ENCODE measurements at regions not wholly inside any gene's neighbourhood (a gene's known extent, or its start where the extent isn't known, plus 50 kb on each side); places are given as distances from the start of the nearest gene placed in this dataset.

DNA sequence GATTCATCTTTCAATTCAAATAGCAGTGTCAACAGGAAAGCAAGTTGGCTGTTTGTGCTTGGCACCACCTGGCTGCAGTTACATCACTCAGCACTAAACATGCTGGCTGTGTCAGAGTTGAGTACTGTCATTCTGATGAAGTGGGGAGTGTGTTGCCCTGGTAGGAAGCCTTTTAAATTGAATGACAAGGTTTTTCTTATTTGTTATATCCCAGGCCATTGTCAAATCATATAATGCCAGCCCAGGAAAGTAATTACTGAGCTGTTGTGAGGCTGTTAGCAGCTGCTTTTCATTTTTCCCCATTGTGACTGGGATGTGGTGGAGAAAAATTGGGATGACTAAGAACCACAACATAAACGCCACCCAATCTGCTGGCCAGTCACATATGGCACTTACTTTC lies 106.5 kb upstream of the PRKD1 start:
- Histone ChIP-seq H3K9me3 (peaks cover 0 to 17% (median 3%) of the 10 kb centered on the region in 4 donors), H3K4me1 (no peaks in the 10 kb centered on the region), H3K27ac (replicated peaks in 1 of 4) (no peak overlapping the region), H3K36me3 (no peaks in the 10 kb centered on the region), H3K4me3 (no peak overlapping the region), H3K27me3 (no peaks in the 10 kb centered on the region)
- intact Hi-C loops (cut with DNase I), result no loop called here
- no peak for DNase-seq (ENCODE audit: extremely low spot score)
- WGBS, result 68% methylated on average over 1 of the region's 1 CpG
- TF ChIP-seq, protein P1, sequence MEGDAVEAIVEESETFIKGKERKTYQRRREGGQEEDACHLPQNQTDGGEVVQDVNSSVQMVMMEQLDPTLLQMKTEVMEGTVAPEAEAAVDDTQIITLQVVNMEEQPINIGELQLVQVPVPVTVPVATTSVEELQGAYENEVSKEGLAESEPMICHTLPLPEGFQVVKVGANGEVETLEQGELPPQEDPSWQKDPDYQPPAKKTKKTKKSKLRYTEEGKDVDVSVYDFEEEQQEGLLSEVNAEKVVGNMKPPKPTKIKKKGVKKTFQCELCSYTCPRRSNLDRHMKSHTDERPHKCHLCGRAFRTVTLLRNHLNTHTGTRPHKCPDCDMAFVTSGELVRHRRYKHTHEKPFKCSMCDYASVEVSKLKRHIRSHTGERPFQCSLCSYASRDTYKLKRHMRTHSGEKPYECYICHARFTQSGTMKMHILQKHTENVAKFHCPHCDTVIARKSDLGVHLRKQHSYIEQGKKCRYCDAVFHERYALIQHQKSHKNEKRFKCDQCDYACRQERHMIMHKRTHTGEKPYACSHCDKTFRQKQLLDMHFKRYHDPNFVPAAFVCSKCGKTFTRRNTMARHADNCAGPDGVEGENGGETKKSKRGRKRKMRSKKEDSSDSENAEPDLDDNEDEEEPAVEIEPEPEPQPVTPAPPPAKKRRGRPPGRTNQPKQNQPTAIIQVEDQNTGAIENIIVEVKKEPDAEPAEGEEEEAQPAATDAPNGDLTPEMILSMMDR (IDR thresholded peaks at IDR 0.05), result no peak
- TF ChIP-seq EP300 (IDR thresholded peaks at IDR 0.05) (no peak), POLR2A (IDR thresholded peaks at IDR 0.05; ENCODE audit: low read depth) (no peak), POLR2AphosphoS5 (IDR thresholded peaks at IDR 0.05) (no peak)

DNA sequence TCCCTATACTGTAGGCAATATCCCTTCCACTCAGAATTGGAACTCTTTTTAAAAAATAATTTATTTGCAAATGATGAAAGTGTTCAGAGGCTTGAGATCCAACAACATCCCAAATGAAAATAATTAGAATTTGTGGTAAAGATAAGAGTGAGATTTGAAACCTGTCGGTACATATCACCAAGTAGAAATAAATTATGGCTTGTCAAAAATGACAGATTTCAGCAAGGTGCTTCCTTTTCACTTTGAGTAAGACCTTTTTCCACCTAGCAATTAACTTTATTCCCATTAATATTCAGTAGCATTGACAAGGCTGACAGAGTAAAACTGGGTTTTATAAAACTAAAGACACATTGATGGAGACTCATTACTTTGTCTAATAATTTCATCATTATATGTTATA lies 107.7 kb upstream of the PRKD1 start:
- Histone ChIP-seq H3K4me1 (no peaks in the 10 kb centered on the region), H3K9me3 (peaks cover 0 to 10% (median 3%) of the 10 kb centered on the region in 4 donors), H3K27ac (replicated peaks in 1 of 4) (no peak overlapping the region), H3K27me3 (no peaks in the 10 kb centered on the region), H3K4me3 (no peak overlapping the region), H3K36me3 (no peaks in the 10 kb centered on the region)
- intact Hi-C loops (cut with DNase I), result no loop called here
- DNase-seq (ENCODE audit: extremely low spot score), result no peak
- TF ChIP-seq POLR2A (IDR thresholded peaks at IDR 0.05; ENCODE audit: low read depth), result no peak
- TF ChIP-seq POLR2AphosphoS5 (IDR thresholded peaks at IDR 0.05), result no peak
- TF ChIP-seq, protein P1 (IDR thresholded peaks at IDR 0.05), result no peak
- TF ChIP-seq EP300 (IDR thresholded peaks at IDR 0.05), result no peak
- 81% methylated on average over 1 of the region's 1 CpG for WGBS

DNA sequence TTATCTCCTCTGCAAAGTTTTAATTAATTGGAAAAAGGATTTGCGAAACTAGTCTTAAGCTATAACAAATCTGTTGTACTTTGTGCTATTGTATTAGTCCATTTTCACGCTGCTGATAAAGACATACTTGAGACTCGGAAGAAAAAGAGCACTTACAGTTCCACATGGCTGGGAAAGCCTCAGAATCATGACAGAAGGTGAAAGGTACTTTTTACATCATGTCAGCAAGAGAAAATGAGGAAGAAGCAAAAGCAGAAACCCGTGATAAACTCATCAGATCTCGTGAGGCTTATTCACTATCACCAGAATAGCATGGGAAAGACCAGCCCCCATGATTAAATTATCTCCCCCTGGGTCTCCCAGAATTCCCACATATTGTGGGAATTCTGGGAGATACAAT lies 118.1 kb upstream of the PRKD1 start:
- H3K9me3 ChIP-seq, result no peaks in the 10 kb centered on the region
- intact Hi-C loops (cut with DNase I), result no loop called here
- no peak overlapping the region for H3K4me3 ChIP-seq
- 85% methylated on average over 5 of the region's 5 CpGs for WGBS
- DNase-seq (ENCODE audit: extremely low spot score), result no peak
- TF ChIP-seq POLR2AphosphoS5 (IDR thresholded peaks at IDR 0.05), result no peak
- TF ChIP-seq POLR2A (IDR thresholded peaks at IDR 0.05; ENCODE audit: low read depth), result no peak
- TF ChIP-seq, protein P1 (IDR thresholded peaks at IDR 0.05), result no peak
- no peak for TF ChIP-seq EP300 (IDR thresholded peaks at IDR 0.05)
- no peaks in the 10 kb centered on the region for H3K4me1 ChIP-seq
- no peaks in the 10 kb centered on the region for H3K36me3 ChIP-seq
- no peaks in the 10 kb centered on the region for H3K27me3 ChIP-seq
- no peak overlapping the region for H3K27ac ChIP-seq (replicated peaks in 1 of 4)

DNA sequence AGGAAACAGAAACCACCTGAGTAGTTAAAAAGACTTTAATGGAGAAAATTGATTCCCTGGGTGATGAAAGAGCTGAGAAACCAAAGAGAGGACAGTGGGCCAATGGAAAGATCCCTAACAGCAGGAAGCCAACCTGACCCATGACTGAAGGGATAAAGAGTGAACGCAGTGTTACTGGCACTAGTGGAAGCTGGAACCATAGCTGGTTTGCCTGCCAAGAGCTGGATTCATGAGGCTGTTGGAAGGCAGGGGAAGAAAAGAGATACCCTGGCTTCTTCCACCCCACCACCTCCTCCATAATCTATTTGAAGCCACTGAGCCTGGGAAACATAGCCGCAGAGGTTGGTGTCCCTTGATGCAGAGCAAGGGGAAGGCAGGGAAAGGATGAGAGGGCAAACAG lies 125.5 kb upstream of the PRKD1 start:
- WGBS, result 80% methylated on average over 2 of the region's 2 CpGs
- Histone ChIP-seq H3K27ac (replicated peaks in 1 of 4) (no peak overlapping the region), H3K27me3 (no peaks in the 10 kb centered on the region), H3K4me1 (peaks cover 0 to 6% (median 5%) of the 10 kb centered on the region in 4 donors), H3K9me3 (no peaks in the 10 kb centered on the region), H3K4me3 (no peak overlapping the region), H3K36me3 (no peaks in the 10 kb centered on the region)
- no peak for DNase-seq (ENCODE audit: extremely low spot score)
- intact Hi-C loops (cut with DNase I), result no loop called here
- TF ChIP-seq, protein P1 (IDR thresholded peaks at IDR 0.05), result no peak
- TF ChIP-seq POLR2AphosphoS5 (IDR thresholded peaks at IDR 0.05), result no peak
- TF ChIP-seq EP300 (IDR thresholded peaks at IDR 0.05), result no peak
- no peak for TF ChIP-seq POLR2A (IDR thresholded peaks at IDR 0.05; ENCODE audit: low read depth)

DNA sequence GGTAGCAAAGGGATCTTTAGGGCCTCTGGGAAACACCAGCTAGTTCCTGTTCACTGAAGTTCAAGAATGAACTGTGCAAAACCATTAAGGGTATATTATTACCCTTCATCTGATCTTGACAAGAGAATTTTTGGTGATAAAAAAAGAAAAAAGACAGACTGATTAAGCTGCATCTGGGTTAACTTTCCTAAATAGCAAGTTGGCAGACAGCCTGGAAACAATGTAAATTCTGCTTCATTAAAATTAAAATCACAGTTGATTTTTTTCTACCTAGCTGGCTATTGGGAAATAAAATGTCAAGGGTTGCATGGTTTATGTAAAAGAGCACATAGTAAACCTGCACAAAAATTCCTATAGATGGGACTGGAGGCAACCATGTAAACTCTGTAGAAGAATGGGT lies 126.6 kb upstream of the PRKD1 start:
- H3K36me3 ChIP-seq, result no peaks in the 10 kb centered on the region

More for the DNA sequence above, 126.6 kb upstream of the PRKD1 start:
- H3K9me3 ChIP-seq, result no peaks in the 10 kb centered on the region
- intact Hi-C loops (cut with DNase I), result no loop called here
- no peak for DNase-seq (ENCODE audit: extremely low spot score)
- TF ChIP-seq POLR2A (IDR thresholded peaks at IDR 0.05; ENCODE audit: low read depth), result no peak
- TF ChIP-seq EP300 (IDR thresholded peaks at IDR 0.05), result no peak
- TF ChIP-seq POLR2AphosphoS5 (IDR thresholded peaks at IDR 0.05), result no peak
- TF ChIP-seq, protein P1 (IDR thresholded peaks at IDR 0.05), result no peak
- no peak overlapping the region for H3K27ac ChIP-seq (replicated peaks in 1 of 4)
- peaks cover 0 to 6% (median 5%) of the 10 kb centered on the region in 4 donors for H3K4me1 ChIP-seq
- no peak overlapping the region for H3K4me3 ChIP-seq
- no peaks in the 10 kb centered on the region for H3K27me3 ChIP-seq

Data from esophagus muscularis mucosa (tissue), 4 donors.